Tibial nerve (tissue), 4 donors: ENCODE measurements at regions not wholly inside any gene's neighbourhood (a gene's known extent, or its start where the extent isn't known, plus 50 kb on each side); places are given as distances from the start of the nearest gene placed in this dataset.

ENCODE experiments used
- DNase-seq, 2 donors: peaks; one replicate each; pipeline ENCODE4 v3.0.0-alpha.2; 2019; ENCODE audit warnings: low spot score in 2 of 2
- H3K27ac ChIP-seq, 4 donors: fragments of 200-600 bp; sonication (generic) in 3 of 4; one replicate each; pipeline ENCODE4 v1.5.1; 2017 to 2019; ENCODE audit warnings: mild to moderate bottlenecking in 1 of 4
- H3K27me3 ChIP-seq, 2 donors: fragments of 200-600 bp; sonication (generic) in 1 of 2; one replicate each; pipeline versions ENCODE4 v1.5.1 to v1.6.0; 2017 to 2019
- H3K36me3 ChIP-seq, 3 donors: fragments of 200-600 bp; sonication (generic); one replicate each; pipeline ENCODE4 v1.5.1; 2018 to 2019
- H3K4me1 ChIP-seq, 4 donors: fragments of 200-600 bp; sonication (generic) in 3 of 4; one replicate each; pipeline ENCODE4 v1.5.1; 2017 to 2019
- H3K4me3 ChIP-seq, 4 donors: fragments of 200-600 bp; sonication (generic) in 3 of 4; one replicate each; pipeline ENCODE4 v1.5.1; 2017 to 2019; ENCODE audit warnings: mild to moderate bottlenecking in 1 of 4, moderate library complexity in 1 of 4
- H3K9me3 ChIP-seq, 4 donors: fragments of 200-600 bp; sonication (generic) in 3 of 4; one replicate each; pipeline ENCODE4 v1.5.1; 2017 to 2019
- CTCF ChIP-seq, 5 experiments: fragments of 200-600 bp in 3 of 5; fragments of 450-650 bp in 2 of 5; sonication (generic) in 3 of 5; IDR thresholded peaks; one replicate each; pipeline ENCODE4 v1.5.1; 2016 to 2019; ENCODE audit warnings: antibody characterized with exemption in 5 of 5, mild to moderate bottlenecking in 3 of 5, moderate library complexity in 2 of 5
- EP300 ChIP-seq, 2 donors: sonication (generic); formaldehyde crosslinking; IDR thresholded peaks; one replicate each; pipeline ENCODE4 v1.6.1; 2017; ENCODE audit warnings: antibody characterized with exemption in 2 of 2, mild to moderate bottlenecking in 1 of 2
- POLR2A ChIP-seq, 2 donors: fragments of 450-650 bp; IDR thresholded peaks; one replicate each; pipeline ENCODE4 v1.6.1; 2017; ENCODE audit warnings: antibody characterized with exemption in 2 of 2, mild to moderate bottlenecking in 2 of 2, moderate library complexity in 2 of 2
- WGBS, 2 donors: methylation state at CpG; one replicate each; pipeline ENCODE4 v1.1.5; 2018; 5-methylcytosine and 5-hydroxymethylcytosine counted together

GRCh38 chr11:69970785-69971535 is 107.2 kb upstream of the ANO1 start:
- H3K9me3 ChIP-seq = peaks cover 0 to 4% (median 0%) of the 10 kb centered on the region in 4 donors
- DNase-seq = no peak

GRCh38 chr11:69971741-69972140 is 106.4 kb upstream of the ANO1 start:
- Histone ChIP-seq H3K4me3 (no peak overlapping the region), H3K27me3 (peaks cover 0 to 7% of the 10 kb centered on the region in 2 donors), H3K4me1 (no peaks in the 10 kb centered on the region), H3K27ac (no peak overlapping the region), H3K36me3 (no peaks in the 10 kb centered on the region), H3K9me3 (peaks cover 0 to 4% (median 0%) of the 10 kb centered on the region in 4 donors)
- DNase-seq = no peak
- TF ChIP-seq POLR2A (IDR thresholded peaks at IDR 0.05) = no peak
- 92 to 93% methylated on average over 11 of the region's 11 CpGs for WGBS, 2 donors

More at GRCh38 chr11:69970785-69971535, 107.2 kb upstream of the ANO1 start:
- no peak for TF ChIP-seq POLR2A (IDR thresholded peaks at IDR 0.05)
- TF ChIP-seq EP300 (IDR thresholded peaks at IDR 0.05) = no peak
- no peak for TF ChIP-seq CTCF (IDR thresholded peaks at IDR 0.05)
- WGBS, 2 donors = 85 to 87% methylated on average over 6 of the region's 6 CpGs
- H3K27me3 ChIP-seq = peaks cover 0 to 7% of the 10 kb centered on the region in 2 donors
- no peak overlapping the region for H3K27ac ChIP-seq
- H3K4me3 ChIP-seq = no peak overlapping the region
- H3K4me1 ChIP-seq = no peaks in the 10 kb centered on the region
- no peaks in the 10 kb centered on the region for H3K36me3 ChIP-seq

GRCh38 chr11:69972351-69972802 is 105.7 kb upstream of the ANO1 start:
- 77 to 80% methylated on average over 15 of the region's 15 CpGs for WGBS, 2 donors
- no peak for TF ChIP-seq EP300 (IDR thresholded peaks at IDR 0.05)
- TF ChIP-seq CTCF (IDR thresholded peaks at IDR 0.05) = no peak
- TF ChIP-seq POLR2A (IDR thresholded peaks at IDR 0.05) = no peak
- H3K27ac ChIP-seq = no peak overlapping the region
- peaks cover 0 to 4% (median 0%) of the 10 kb centered on the region in 4 donors for H3K9me3 ChIP-seq
- no peaks in the 10 kb centered on the region for H3K4me1 ChIP-seq
- no peak for DNase-seq
- H3K4me3 ChIP-seq = no peak overlapping the region
- no peaks in the 10 kb centered on the region for H3K36me3 ChIP-seq
- peaks cover 0 to 7% of the 10 kb centered on the region in 2 donors for H3K27me3 ChIP-seq

- TF ChIP-seq POLR2A (IDR thresholded peaks at IDR 0.05) (no peak), CTCF (IDR thresholded peaks at IDR 0.05) (no peak), EP300 (IDR thresholded peaks at IDR 0.05) (no peak)
- Histone ChIP-seq H3K9me3 (peaks cover 0 to 4% (median 0%) of the 10 kb centered on the region in 4 donors), H3K36me3 (no peaks in the 10 kb centered on the region), H3K4me1 (no peaks in the 10 kb centered on the region), H3K27ac (no peak overlapping the region), H3K27me3 (peaks cover 0 to 9% of the 10 kb centered on the region in 2 donors), H3K4me3 (no peak overlapping the region)
- 71 to 77% methylated on average over 4 of the region's 4 CpGs for WGBS, 2 donors
- DNase-seq = no peak
Observed at GRCh38 chr11:69974528-69974927, 103.6 kb upstream of the ANO1 start.

- no peak overlapping the region for H3K27ac ChIP-seq
- DNase-seq = no peak
- no peak overlapping the region for H3K4me3 ChIP-seq
- H3K27me3 ChIP-seq = peaks cover 0 to 4% of the 10 kb centered on the region in 2 donors
- TF ChIP-seq CTCF (IDR thresholded peaks at IDR 0.05) (no peak), EP300 (IDR thresholded peaks at IDR 0.05) (no peak), POLR2A (IDR thresholded peaks at IDR 0.05) (no peak)
- H3K36me3 ChIP-seq = no peaks in the 10 kb centered on the region
- H3K4me1 ChIP-seq = no peaks in the 10 kb centered on the region
- WGBS, 2 donors = 83 to 89% methylated on average over 4 to 7 of the region's 7 CpGs
- peaks cover 0 to under 1% (median 0%) of the 10 kb centered on the region in 4 donors for H3K9me3 ChIP-seq
Observed at GRCh38 chr11:69975822-69976221, 102.3 kb upstream of the ANO1 start.
